OCI-LY3 (cell line): ENCODE measurements at regions not wholly inside any gene's neighbourhood (a gene's known extent, or its start where the extent isn't known, plus 50 kb on each side); places are given as distances from the start of the nearest gene placed in this dataset.

ENCODE experiments used
- H2AFZ ChIP-seq: fragments of 200-600, 300-600 bp; shearing (Covaris generic); 2 replicates; pipeline ENCODE4 v1.6.0; 2014; ENCODE audit warnings: antibody characterized with exemption, low read depth, low read length
- H3K27ac ChIP-seq: fragments of 200-600, 300-600 bp; sonication (generic); 2 replicates; pipeline ENCODE4 v1.5.1; 2014; ENCODE audit warnings: mild to moderate bottlenecking, low read length, moderate library complexity, mixed read lengths
- H3K27me3 ChIP-seq: fragments of 200-600, 300-600 bp; sonication (generic); 2 replicates; pipeline ENCODE4 v1.6.1; 2014; ENCODE audit warnings: low read depth, low read length, mixed read lengths
- H3K36me3 ChIP-seq: fragments of 200-600, 300-600 bp; sonication (generic); replicated peaks from 2 replicates; pipeline ENCODE3; 2014; ENCODE audit warnings: low read depth, low read length, mixed read lengths
- H3K4me1 ChIP-seq: fragments of 300-600, 200-600 bp; sonication (generic); 2 replicates; pipeline ENCODE4 v1.6.1; 2014; ENCODE audit warnings: low read length, mixed read lengths
- H3K4me2 ChIP-seq: fragments of 200-600, 300-600 bp; sonication (generic); 2 replicates; pipeline ENCODE4 v1.6.1; 2014; ENCODE audit warnings: low read length, mixed read lengths
- H3K4me3 ChIP-seq: fragments of 300-600, 200-600 bp; sonication (generic); 2 replicates; pipeline ENCODE4 v1.5.1; 2014; ENCODE audit warnings: antibody characterized with exemption, mild to moderate bottlenecking, low read length, moderate library complexity
- H3K79me2 ChIP-seq: fragments of 300-600, 200-600 bp; shearing (Covaris generic); 2 replicates; pipeline ENCODE4 v1.6.1; 2014; ENCODE audit warnings: mild to moderate bottlenecking, low read length, mixed read lengths
- H3K9ac ChIP-seq: fragments of 300-600, 200-600 bp; shearing (Covaris generic); 2 replicates; pipeline ENCODE4 v1.6.0; 2014; ENCODE audit warnings: mild to moderate bottlenecking, low read length, moderate library complexity
- H3K9me3 ChIP-seq: fragments of 200-600, 300-600 bp; shearing (Covaris generic); 2 replicates; pipeline ENCODE4 v1.6.1; 2014; ENCODE audit warnings: low read length, mixed read lengths; ENCODE audit not compliant: insufficient read depth
- H4K20me1 ChIP-seq: fragments of 200-600, 300-600 bp; sonication (generic); 2 replicates; pipeline ENCODE4 v1.6.1; 2016; ENCODE audit warnings: low read length, mixed read lengths; ENCODE audit not compliant: insufficient read depth
- CTCF ChIP-seq: fragments of 200-600, 300-600 bp; sonication (generic); IDR thresholded peaks from 2 replicates; pipeline ENCODE4 v1.5.1; 2014; ENCODE audit warnings: antibody characterized with exemption, low read length, low read depth
- EZH2phosphoT487 ChIP-seq: fragments of 200-600 bp; shearing (Covaris generic); IDR thresholded peaks from 2 replicates; pipeline ENCODE4 v1.6.1; 2018; ENCODE audit warnings: antibody characterized with exemption, mixed run types, low read depth

- no peaks in the 10 kb centered on the region for H3K27me3 ChIP-seq
- no peak overlapping the region for H3K4me2 ChIP-seq
- H3K9ac ChIP-seq, result no peak overlapping the region
- no peaks in the 10 kb centered on the region for H3K36me3 ChIP-seq
- H4K20me1 ChIP-seq, result no peaks in the 10 kb centered on the region
- no peaks in the 10 kb centered on the region for H3K79me2 ChIP-seq
- H3K9me3 ChIP-seq, result no peaks in the 10 kb centered on the region
- no peaks in the 10 kb centered on the region for H3K4me1 ChIP-seq
- no peak overlapping the region for H3K4me3 ChIP-seq
- no peak overlapping the region for H3K27ac ChIP-seq
- no peak for TF ChIP-seq EZH2phosphoT487
- no peak for TF ChIP-seq CTCF
- no peak overlapping the region for H2AFZ ChIP-seq
Observed at GRCh38 chr10:85421421-85421820, 945.2 kb downstream of the GRID1 start.

- Histone ChIP-seq H3K36me3 (no peaks in the 10 kb centered on the region), H3K9ac (no peak overlapping the region), H3K27ac (no peak overlapping the region), H2AFZ (no peak overlapping the region), H3K4me2 (no peak overlapping the region), H3K4me3 (no peak overlapping the region), H3K79me2 (no peaks in the 10 kb centered on the region), H3K4me1 (no peaks in the 10 kb centered on the region), H3K9me3 (no peaks in the 10 kb centered on the region), H4K20me1 (no peaks in the 10 kb centered on the region), H3K27me3 (no peaks in the 10 kb centered on the region)
- TF ChIP-seq CTCF, result no peak
Observed at GRCh38 chr10:85429126-85429525, 937.5 kb downstream of the GRID1 start.

- Histone ChIP-seq H3K9me3 (no peaks in the 10 kb centered on the region), H3K27me3 (no peaks in the 10 kb centered on the region), H3K27ac (no peak overlapping the region), H3K36me3 (no peaks in the 10 kb centered on the region), H3K79me2 (no peaks in the 10 kb centered on the region), H4K20me1 (no peaks in the 10 kb centered on the region), H3K9ac (no peak overlapping the region), H3K4me3 (no peak overlapping the region), H3K4me2 (no peak overlapping the region), H2AFZ (no peak overlapping the region), H3K4me1 (no peaks in the 10 kb centered on the region)
- no peak for TF ChIP-seq CTCF
Observed at GRCh38 chr10:85430991-85431390, 935.6 kb downstream of the GRID1 start.

GRCh38 chr10:85433248-85433647, 933.3 kb downstream of the GRID1 start:
- no peak overlapping the region for H3K9ac ChIP-seq
- H3K36me3 ChIP-seq, result no peaks in the 10 kb centered on the region
- no peak overlapping the region for H3K4me3 ChIP-seq
- H3K79me2 ChIP-seq, result no peaks in the 10 kb centered on the region
- no peak overlapping the region for H3K4me2 ChIP-seq
- no peak overlapping the region for H3K27ac ChIP-seq
- no peaks in the 10 kb centered on the region for H4K20me1 ChIP-seq
- TF ChIP-seq EZH2phosphoT487 (no peak), CTCF (no peak)
- H3K27me3 ChIP-seq, result no peaks in the 10 kb centered on the region
- H3K9me3 ChIP-seq, result no peaks in the 10 kb centered on the region
- no peaks in the 10 kb centered on the region for H3K4me1 ChIP-seq
- no peak overlapping the region for H2AFZ ChIP-seq
